ENCODE measurements at regions not wholly inside any gene's neighbourhood (a gene's known extent, or its start where the extent isn't known, plus 50 kb on each side); places are given as distances from the start of the nearest gene placed in this dataset.

DNA sequence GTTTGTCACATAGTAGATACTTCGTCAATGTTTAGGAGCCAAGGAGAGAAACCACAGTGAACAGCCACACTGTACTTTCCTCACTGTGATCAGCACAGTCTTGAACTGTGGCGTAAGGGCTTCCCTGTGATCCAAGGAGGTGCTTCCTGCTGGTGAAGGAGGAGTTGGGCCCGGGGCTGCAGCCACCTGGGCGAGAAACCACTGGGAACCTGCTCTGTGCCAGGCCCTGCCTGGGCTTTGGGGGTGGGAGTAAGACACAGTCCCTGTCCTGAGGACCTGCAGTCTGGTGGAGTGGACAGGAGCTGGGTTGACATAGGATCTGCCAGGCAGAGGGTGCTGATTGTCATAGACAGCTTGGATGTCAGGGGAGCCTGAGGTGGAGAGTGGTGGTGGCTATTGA is 60.5 kb upstream of the MRPS22 start:
- no peak for DNase-seq
- no peaks in the 10 kb centered on the region for H3K9me3 ChIP-seq (ENCODE audit: control insufficient read depth, low read length, poor library complexity, severe bottlenecking)
- no peak overlapping the region for H3K4me3 Mint-ChIP-seq
- H3K27me3 Mint-ChIP-seq: peaks cover 46% of the 10 kb centered on the region
- H3K27ac Mint-ChIP-seq: no peak overlapping the region
- no peaks in the 10 kb centered on the region for H3K36me3 Mint-ChIP-seq (ENCODE audit: low read depth)
- no peak for ATAC-seq
- peaks cover 2% of the 10 kb centered on the region for H3K4me1 Mint-ChIP-seq

DNA sequence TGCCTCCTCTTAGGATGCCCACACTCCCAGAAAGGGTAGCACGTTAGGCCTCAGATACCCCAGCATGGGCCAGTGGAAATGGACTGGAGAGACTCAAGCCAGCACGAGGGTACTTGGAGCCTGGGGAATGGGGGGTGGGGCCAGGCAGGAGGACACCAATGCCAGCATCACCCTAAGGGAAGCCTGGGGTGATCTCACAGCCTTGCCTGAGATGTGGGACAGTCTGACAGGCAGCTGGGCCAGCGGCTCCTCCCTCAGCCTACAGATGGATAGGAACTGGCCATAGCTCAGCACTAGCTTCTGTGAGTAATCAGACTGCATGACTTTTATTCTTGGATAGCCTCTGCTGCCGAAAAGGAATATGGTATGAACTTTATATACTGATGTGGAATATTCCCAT is 59.6 kb upstream of the MRPS22 start:
- Mint-ChIP-seq H3K27me3 (peaks cover 37% of the 10 kb centered on the region), H3K4me1 (peaks cover 4% of the 10 kb centered on the region), H3K27ac (no peak overlapping the region), H3K36me3 (ENCODE audit: low read depth) (peaks cover 2% of the 10 kb centered on the region), H3K4me3 (no peak overlapping the region)
- H3K9me3 ChIP-seq (ENCODE audit: control insufficient read depth, low read length, poor library complexity, severe bottlenecking): no peaks in the 10 kb centered on the region
- ATAC-seq: no peak
- DNase-seq: no peak

DNA sequence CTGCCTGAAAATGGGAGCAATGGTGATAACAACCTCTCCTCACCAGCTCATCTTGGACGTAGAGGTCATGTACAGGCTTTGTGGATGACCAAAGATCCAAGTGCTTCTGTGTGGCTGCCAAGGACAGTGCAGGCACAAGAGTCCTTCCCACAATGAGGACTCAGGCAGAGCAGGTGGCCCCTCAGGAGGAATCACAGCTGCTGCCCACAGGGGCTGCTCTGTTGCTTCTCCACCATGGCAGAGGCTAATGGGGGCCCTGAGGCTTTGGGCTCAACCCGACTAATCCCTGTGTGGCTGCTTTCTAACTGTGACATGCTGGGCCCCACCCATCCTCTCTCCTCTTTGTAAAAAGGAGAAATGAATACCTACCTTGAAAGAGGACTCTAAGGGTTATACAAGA is 58.1 kb upstream of the MRPS22 start:
- Mint-ChIP-seq H3K4me3 (no peak overlapping the region), H3K4me1 (peaks cover 4% of the 10 kb centered on the region), H3K27ac (no peak overlapping the region), H3K27me3 (peaks cover 22% of the 10 kb centered on the region), H3K36me3 (ENCODE audit: low read depth) (peaks cover 2% of the 10 kb centered on the region)
- H3K9me3 ChIP-seq (ENCODE audit: control insufficient read depth, low read length, poor library complexity, severe bottlenecking): no peaks in the 10 kb centered on the region
- ATAC-seq (no peak), DNase-seq (no peak)

DNA sequence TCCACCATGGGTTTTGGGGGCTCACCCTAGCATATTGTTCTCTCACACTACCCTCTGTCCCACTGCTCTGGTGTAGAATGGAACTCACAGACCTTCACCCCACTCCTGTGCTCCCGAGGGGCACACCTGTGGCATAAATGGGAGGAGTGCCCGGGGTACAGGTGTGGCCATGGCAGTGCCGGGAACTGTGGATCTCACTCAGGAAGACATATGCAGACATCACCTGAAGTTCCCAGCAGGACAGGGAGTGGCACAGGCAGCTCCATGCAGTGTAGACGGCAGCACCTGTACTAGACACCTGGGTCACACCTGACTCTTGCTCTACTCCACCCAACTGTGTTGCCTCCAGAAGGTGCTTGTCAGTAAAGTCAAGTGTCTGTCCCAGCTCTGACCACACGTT is 57.6 kb upstream of the MRPS22 start:
- Mint-ChIP-seq H3K4me3 (no peak overlapping the region), H3K36me3 (ENCODE audit: low read depth) (peaks cover 2% of the 10 kb centered on the region), H3K4me1 (peaks cover 4% of the 10 kb centered on the region), H3K27ac (no peak overlapping the region), H3K27me3 (peaks cover 21% of the 10 kb centered on the region)
- DNase-seq (no peak), ATAC-seq (no peak)
- H3K9me3 ChIP-seq (ENCODE audit: control insufficient read depth, low read length, poor library complexity, severe bottlenecking): no peaks in the 10 kb centered on the region

DNA sequence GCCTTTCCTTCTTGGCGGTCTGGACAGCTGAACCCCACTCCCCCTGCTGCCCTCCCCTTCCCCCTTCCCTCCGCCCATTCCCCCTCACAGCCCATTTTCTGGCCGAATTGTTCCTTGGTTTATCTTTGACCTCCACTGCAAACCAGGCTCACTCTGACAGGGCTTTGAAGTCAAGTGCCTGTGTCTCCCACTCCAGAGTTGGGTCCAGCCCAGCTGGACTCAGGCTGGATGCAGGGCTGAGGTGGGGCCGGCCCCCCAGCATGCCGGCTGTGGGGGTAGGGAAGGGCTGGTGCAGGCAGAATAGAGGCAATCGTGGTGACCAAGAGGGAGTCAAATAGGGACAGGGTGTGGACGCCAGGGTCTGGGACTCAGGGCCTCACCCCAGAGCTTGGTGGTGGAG is 57.0 kb upstream of the MRPS22 start:
- H3K4me1 Mint-ChIP-seq: peaks cover 4% of the 10 kb centered on the region
- H3K36me3 Mint-ChIP-seq (ENCODE audit: low read depth): peaks cover 2% of the 10 kb centered on the region
- H3K27ac Mint-ChIP-seq: no peak overlapping the region
- no peak for ATAC-seq
- H3K27me3 Mint-ChIP-seq: peaks cover 15% of the 10 kb centered on the region
- H3K9me3 ChIP-seq (ENCODE audit: control insufficient read depth, low read length, poor library complexity, severe bottlenecking): no peaks in the 10 kb centered on the region
- DNase-seq: no peak
- H3K4me3 Mint-ChIP-seq: peak overlapping the region; percentile 49

GRCh38 chr3:139287557-139287956 is 56.3 kb upstream of the MRPS22 start:
- DNase-seq (no peak), ATAC-seq (no peak)
- Mint-ChIP-seq H3K4me1 (peaks cover 4% of the 10 kb centered on the region), H3K27ac (no peak overlapping the region), H3K4me3 (no peak overlapping the region), H3K36me3 (ENCODE audit: low read depth) (peaks cover 2% of the 10 kb centered on the region), H3K27me3 (peaks cover 9% of the 10 kb centered on the region)
- no peaks in the 10 kb centered on the region for H3K9me3 ChIP-seq (ENCODE audit: control insufficient read depth, low read length, poor library complexity, severe bottlenecking)

- Mint-ChIP-seq H3K27ac (no peak overlapping the region), H3K4me3 (no peak overlapping the region), H3K4me1 (peaks cover 4% of the 10 kb centered on the region), H3K27me3 (peaks cover 13% of the 10 kb centered on the region), H3K36me3 (ENCODE audit: low read depth) (peaks cover 2% of the 10 kb centered on the region)
- no peak for DNase-seq
- no peaks in the 10 kb centered on the region for H3K9me3 ChIP-seq (ENCODE audit: control insufficient read depth, low read length, poor library complexity, severe bottlenecking)
- ATAC-seq: no peak
Observed at GRCh38 chr3:139288266-139288821, 55.5 kb upstream of the MRPS22 start.

DNA sequence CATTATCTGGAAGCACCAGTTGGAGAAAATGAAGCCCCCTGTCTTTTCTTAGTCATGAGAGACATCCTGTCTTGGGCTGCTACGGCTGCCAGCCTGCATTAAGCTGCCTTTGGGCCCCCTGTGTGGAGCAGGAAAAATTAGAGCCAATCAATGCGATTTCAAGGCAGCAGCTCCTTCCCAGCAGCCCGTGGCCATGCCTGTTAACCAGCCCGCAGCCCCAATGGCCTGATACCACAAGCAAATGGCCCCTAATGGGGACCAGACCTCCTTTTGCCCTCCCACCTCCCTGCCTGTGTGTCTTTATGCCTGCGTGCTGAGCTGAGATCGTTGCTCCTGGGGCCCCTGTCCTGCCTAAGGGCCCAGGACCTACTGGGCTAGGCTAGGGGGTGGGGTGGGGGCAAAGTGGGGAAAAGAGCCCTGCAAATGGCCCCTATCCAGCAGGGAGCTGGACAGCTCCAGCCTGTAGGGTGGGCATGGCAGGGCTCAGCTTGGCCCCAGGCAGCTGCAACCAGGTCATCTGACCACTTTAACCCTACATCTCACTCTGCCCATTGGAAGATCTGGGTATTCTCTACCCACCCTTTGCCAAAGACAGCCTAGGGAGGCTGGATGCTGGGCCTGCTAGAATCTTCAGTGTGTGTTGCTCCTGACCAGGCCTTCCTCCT is 53.8 kb upstream of the MRPS22 start:
- Mint-ChIP-seq H3K4me1 (peaks cover 2% of the 10 kb centered on the region), H3K27ac (no peak overlapping the region), H3K27me3 (peaks cover 18% of the 10 kb centered on the region), H3K36me3 (ENCODE audit: low read depth) (peaks cover 2% of the 10 kb centered on the region), H3K4me3 (no peak overlapping the region)
- ATAC-seq (no peak), DNase-seq (no peak)
- H3K9me3 ChIP-seq (ENCODE audit: control insufficient read depth, low read length, poor library complexity, severe bottlenecking): no peaks in the 10 kb centered on the region

DNA sequence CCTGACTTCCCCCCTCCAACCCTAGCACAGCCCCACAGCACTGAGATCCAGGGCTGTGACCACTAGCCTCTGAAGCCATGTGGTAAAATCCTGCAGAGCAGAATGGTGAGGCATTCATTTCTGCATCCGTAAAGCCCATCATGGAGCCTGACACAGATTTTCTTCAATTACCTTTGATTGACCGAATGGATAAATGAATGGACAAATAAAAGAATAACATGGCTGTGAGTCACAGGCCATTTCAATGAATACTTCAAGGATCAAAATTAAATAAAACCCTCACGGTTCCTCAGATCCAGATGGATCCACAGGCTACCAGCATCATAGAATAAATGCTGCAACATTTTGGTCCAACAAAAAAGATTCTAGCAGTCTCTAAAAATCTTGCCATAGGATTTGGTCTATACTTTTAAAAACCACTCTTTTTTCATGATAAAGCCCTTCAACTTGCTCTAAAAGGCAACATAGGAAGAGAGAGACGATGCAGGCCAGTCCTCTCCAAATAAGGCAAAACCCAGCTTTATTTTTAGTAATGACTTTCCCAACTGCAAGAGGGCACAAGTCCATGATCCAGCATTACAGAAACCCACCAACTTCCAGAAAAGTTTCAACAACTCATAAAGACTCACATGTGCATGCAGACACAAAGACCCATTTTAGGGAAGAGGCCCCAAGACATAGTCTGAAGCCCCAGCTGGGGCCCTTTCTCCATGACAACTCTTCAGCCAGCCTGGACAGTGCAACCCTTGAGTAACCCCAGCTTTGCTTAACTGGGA is 52.4 kb upstream of the MRPS22 start:
- no peak for ATAC-seq
- H3K9me3 ChIP-seq (ENCODE audit: control insufficient read depth, low read length, poor library complexity, severe bottlenecking): no peaks in the 10 kb centered on the region
- Mint-ChIP-seq H3K4me3 (no peak overlapping the region), H3K27ac (no peak overlapping the region), H3K4me1 (peaks cover 5% of the 10 kb centered on the region), H3K27me3 (peaks cover 28% of the 10 kb centered on the region), H3K36me3 (ENCODE audit: low read depth) (peaks cover 2% of the 10 kb centered on the region)
- no peak for DNase-seq

- H3K9me3 ChIP-seq (ENCODE audit: control insufficient read depth, low read length, poor library complexity, severe bottlenecking): no peaks in the 10 kb centered on the region
- H3K27me3 Mint-ChIP-seq: peaks cover 32% of the 10 kb centered on the region
Observed at GRCh38 chr3:139292192-139292591, 51.6 kb upstream of the MRPS22 start.

DNA sequence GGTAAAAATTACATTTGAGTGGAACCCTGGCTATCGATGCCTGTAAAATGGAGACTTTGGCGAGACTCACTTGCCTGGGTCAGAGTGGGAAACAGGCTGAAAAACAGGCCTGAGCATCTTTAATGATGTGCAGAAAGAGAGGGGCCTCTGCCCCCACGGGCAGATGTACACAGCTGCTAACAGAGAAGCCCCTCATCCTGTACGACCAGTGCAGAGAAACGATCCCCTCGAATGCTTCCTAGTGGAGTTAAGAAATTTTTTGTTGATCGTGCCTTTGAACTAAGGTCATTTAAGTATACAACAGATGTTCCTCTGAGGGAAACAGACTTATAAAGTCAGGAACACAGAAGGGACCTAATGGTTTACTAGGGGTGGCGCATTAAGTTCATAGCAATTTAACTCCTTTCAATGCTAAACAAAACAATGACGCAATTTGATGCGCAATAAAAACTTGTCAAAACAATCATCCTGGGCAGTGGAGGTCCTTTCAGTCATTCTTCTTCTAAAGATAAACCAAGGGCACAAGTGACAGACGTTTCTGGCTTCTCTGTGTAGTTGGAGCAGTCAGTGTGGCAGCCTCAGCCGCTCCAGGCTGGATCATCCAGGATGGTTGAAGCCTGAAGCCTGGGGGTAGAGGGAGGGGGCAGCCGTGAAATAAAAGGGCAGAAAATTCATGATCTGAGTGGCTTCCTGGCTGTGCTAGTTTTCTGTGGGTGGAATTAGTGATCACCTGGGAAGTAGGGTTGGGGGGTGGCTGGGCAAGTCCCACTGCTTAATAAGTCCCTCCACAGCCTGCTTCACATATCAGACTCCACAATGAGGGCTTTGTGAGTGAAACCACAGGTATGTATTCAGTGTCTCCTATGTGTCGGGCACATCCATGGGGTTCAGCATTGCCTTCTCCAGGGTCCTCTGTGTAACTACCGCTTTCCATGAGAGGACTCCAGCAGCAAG is 50.8 kb upstream of the MRPS22 start:
- DNase-seq (no peak), ATAC-seq (no peak)
- Mint-ChIP-seq H3K4me1 (peaks cover 7% of the 10 kb centered on the region), H3K27me3 (peaks cover 39% of the 10 kb centered on the region), H3K36me3 (ENCODE audit: low read depth) (peaks cover 2% of the 10 kb centered on the region), H3K27ac (no peak overlapping the region), H3K4me3 (no peak overlapping the region)
- H3K9me3 ChIP-seq (ENCODE audit: control insufficient read depth, low read length, poor library complexity, severe bottlenecking): no peaks in the 10 kb centered on the region

More at GRCh38 chr3:139292192-139292591, 51.6 kb upstream of the MRPS22 start:
- ATAC-seq: no peak
- no peak overlapping the region for H3K4me3 Mint-ChIP-seq
- H3K4me1 Mint-ChIP-seq: peaks cover 7% of the 10 kb centered on the region
- no peak for DNase-seq
- no peak overlapping the region for H3K27ac Mint-ChIP-seq
- peaks cover 2% of the 10 kb centered on the region for H3K36me3 Mint-ChIP-seq (ENCODE audit: low read depth)

DNA sequence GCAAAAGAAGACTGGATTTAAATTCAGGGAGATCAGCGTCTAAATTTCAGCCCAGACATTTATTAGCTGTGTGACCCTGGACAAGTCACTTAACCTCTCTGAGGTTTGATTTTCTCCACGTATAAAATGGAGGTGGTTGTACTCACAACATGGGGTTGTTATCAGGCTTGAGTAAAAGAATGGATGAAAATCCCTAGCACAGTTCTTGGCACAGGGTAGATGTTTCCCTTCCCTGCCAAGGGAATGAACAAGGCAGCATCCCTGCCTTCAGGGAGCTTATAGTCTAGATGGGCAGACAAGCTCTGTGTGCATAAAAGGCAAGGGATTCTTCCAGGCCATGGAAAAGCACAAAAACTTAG is 50.2 kb upstream of the MRPS22 start:
- no peak overlapping the region for H3K4me3 Mint-ChIP-seq
- H3K9me3 ChIP-seq (ENCODE audit: control insufficient read depth, low read length, poor library complexity, severe bottlenecking): no peaks in the 10 kb centered on the region
- H3K36me3 Mint-ChIP-seq (ENCODE audit: low read depth): peaks cover 2% of the 10 kb centered on the region
- H3K4me1 Mint-ChIP-seq: peaks cover 7% of the 10 kb centered on the region
- H3K27ac Mint-ChIP-seq: no peak overlapping the region
- ATAC-seq (no peak), DNase-seq (no peak)
- peaks cover 39% of the 10 kb centered on the region for H3K27me3 Mint-ChIP-seq
